ENCODE measurements at regions not wholly inside any gene's neighbourhood (a gene's known extent, or its start where the extent isn't known, plus 50 kb on each side); places are given as distances from the start of the nearest gene placed in this dataset.

DNA sequence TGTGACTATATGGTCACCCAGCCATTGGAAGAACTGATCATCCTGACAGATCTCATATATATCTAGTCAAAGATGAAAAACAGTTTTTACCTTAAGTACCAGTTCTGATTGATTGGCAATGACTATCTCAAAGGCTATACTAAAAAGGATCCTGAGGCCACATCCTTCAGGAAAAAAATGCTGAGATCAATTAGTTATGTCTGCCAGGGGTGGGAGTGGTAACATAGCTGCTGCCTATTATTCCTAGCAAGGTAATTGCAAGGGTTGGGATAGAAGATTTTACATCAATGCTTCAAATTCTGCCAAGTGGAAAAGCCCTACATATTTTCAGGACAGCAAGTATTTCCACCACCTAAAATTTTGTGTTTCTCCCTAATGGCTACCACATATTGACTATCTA, 114.7 kb downstream of the C1D start:
- Histone ChIP-seq H3K4me3 (no peak overlapping the region), H3K27ac (no peak overlapping the region), H3K36me3 (ENCODE audit: insufficient read depth, low read length) (no peaks in the 10 kb centered on the region), H3K9me3 (ENCODE audit: low read depth, low read length) (no peaks in the 10 kb centered on the region; the same call in 1 of the 2 replicates), H3K9ac (ENCODE audit: insufficient read length) (no peak overlapping the region)
- no peak for DNase-seq (ENCODE audit: low read depth, low spot score)
- no peak for TF ChIP-seq FOXP2 (optimal IDR thresholded peaks at IDR 0.05; ENCODE audit: control extremely low read depth, extremely low read length, insufficient read depth)
- TF ChIP-seq EZH2 (IDR thresholded peaks at IDR 0.05) = no peak
- TF ChIP-seq POLR2AphosphoS5 (IDR thresholded peaks at IDR 0.05; ENCODE audit: borderline replicate concordance, low read depth, low read length) = no peak

DNA sequence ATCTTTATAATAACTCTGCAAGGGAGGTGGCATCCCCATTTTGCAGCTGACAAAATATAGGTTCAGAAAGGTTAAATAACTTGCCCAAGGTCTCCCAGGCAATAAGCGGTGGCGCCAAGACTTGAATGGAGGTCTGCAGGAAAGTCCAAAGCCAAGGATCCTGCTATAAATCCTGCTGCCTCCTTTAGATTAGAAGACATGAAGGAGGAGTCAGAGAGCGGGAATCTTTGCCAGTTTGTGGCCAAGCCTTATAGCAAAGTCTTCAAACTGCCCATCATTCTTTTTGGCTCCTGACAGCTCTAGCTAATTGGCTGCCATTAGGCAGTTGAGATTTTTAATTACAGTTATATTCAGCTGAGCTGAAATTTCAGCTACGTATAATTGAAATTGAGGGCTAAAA, 114.3 kb downstream of the C1D start:
- no peak overlapping the region for H3K9ac ChIP-seq (ENCODE audit: insufficient read length)
- no peak for DNase-seq (ENCODE audit: low read depth, low spot score)
- no peaks in the 10 kb centered on the region for H3K36me3 ChIP-seq (ENCODE audit: insufficient read depth, low read length)
- TF ChIP-seq EZH2 (IDR thresholded peaks at IDR 0.05) (no peak), POLR2AphosphoS5 (IDR thresholded peaks at IDR 0.05; ENCODE audit: borderline replicate concordance, low read depth, low read length) (no peak), FOXP2 (optimal IDR thresholded peaks at IDR 0.05; ENCODE audit: control extremely low read depth, extremely low read length, insufficient read depth) (no peak)
- H3K9me3 ChIP-seq (ENCODE audit: low read depth, low read length) = no peaks in the 10 kb centered on the region
- no peak overlapping the region for H3K27ac ChIP-seq
- no peak overlapping the region for H3K4me3 ChIP-seq

DNA sequence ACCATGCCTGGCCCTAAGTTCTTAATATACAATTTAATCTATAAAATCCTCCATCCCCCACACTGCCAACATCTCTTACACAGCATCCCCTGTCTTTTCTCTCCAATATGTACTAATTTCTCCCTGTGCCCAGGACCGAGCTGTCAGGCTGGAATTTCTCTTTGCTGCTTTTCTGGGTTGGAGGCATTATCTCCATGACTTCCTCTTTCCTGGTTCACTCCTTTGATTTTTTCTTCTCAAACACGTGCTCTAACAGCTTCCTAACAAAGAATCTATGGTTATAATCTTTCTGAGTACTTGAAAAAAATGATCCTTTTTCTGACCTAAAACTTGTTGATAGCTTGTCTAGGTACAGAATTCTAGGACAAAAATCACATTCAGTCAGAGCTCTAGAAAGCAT, 112.8 kb downstream of the C1D start:
- H3K9ac ChIP-seq (ENCODE audit: insufficient read length) = no peak overlapping the region
- DNase-seq (ENCODE audit: low read depth, low spot score) = no peak
- H3K9me3 ChIP-seq (ENCODE audit: low read depth, low read length) = no peaks in the 10 kb centered on the region
- H3K4me3 ChIP-seq = no peak overlapping the region
- H3K27ac ChIP-seq = no peak overlapping the region
- TF ChIP-seq FOXP2 (optimal IDR thresholded peaks at IDR 0.05; ENCODE audit: control extremely low read depth, extremely low read length, insufficient read depth) (no peak), EZH2 (IDR thresholded peaks at IDR 0.05) (no peak), POLR2AphosphoS5 (IDR thresholded peaks at IDR 0.05; ENCODE audit: borderline replicate concordance, low read depth, low read length) (no peak)
- no peaks in the 10 kb centered on the region for H3K36me3 ChIP-seq (ENCODE audit: insufficient read depth, low read length)

DNA sequence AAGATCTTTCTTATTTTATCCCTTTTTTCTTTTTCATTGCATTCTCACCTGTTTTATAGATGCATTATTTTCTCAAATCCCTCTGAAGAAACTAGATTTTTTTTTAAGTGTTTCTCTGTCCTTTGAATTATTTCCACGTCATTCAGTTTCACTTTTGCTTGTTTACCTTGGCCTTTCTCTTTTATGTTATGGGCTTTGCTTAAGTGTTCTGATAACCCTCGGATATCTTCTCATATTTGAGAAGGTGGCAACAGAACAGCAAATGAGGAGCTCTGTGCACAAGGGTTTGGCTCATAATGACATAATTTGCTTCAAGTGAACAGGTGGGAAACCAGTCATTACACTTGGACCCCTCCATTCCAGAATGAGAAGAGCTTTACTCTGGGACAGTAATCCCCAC, 111.9 kb downstream of the C1D start:
- Histone ChIP-seq H3K9ac (ENCODE audit: insufficient read length) (no peak overlapping the region), H3K27ac (no peak overlapping the region), H3K4me3 (no peak overlapping the region), H3K36me3 (ENCODE audit: insufficient read depth, low read length) (no peaks in the 10 kb centered on the region), H3K9me3 (ENCODE audit: low read depth, low read length) (no peaks in the 10 kb centered on the region)
- no peak for DNase-seq (ENCODE audit: low read depth, low spot score)
- TF ChIP-seq EZH2 (IDR thresholded peaks at IDR 0.05) = no peak
- no peak for TF ChIP-seq POLR2AphosphoS5 (IDR thresholded peaks at IDR 0.05; ENCODE audit: borderline replicate concordance, low read depth, low read length)
- no peak for TF ChIP-seq FOXP2 (optimal IDR thresholded peaks at IDR 0.05; ENCODE audit: control extremely low read depth, extremely low read length, insufficient read depth)

DNA sequence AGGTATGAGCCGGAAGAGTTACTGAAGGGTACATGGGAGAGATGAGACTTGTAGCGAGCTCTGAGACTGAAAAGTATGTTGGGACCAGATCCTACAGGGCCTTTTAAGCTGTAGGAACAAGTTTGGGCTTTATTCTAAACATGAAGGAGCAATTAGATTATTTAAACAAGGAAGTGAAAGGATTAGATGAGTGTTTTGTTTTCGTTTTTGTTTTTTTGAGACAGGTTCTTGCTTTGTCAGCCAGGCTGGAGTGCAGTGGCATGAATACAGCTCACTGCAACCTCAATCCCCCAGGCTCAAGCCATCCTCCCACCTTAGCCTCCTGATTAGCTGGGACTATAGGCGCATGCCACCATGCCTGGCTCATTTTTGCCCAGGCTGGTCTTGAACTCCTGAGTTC, 110.7 kb downstream of the C1D start:
- H3K4me3 ChIP-seq = no peak overlapping the region
- no peaks in the 10 kb centered on the region for H3K36me3 ChIP-seq (ENCODE audit: insufficient read depth, low read length)
- no peak overlapping the region for H3K27ac ChIP-seq
- H3K9me3 ChIP-seq (ENCODE audit: low read depth, low read length) = no peaks in the 10 kb centered on the region
- TF ChIP-seq EZH2 (IDR thresholded peaks at IDR 0.05) = no peak
- no peak for TF ChIP-seq POLR2AphosphoS5 (IDR thresholded peaks at IDR 0.05; ENCODE audit: borderline replicate concordance, low read depth, low read length)
- no peak for TF ChIP-seq FOXP2 (optimal IDR thresholded peaks at IDR 0.05; ENCODE audit: control extremely low read depth, extremely low read length, insufficient read depth)
- H3K9ac ChIP-seq (ENCODE audit: insufficient read length) = no peak overlapping the region
- no peak for DNase-seq (ENCODE audit: low read depth, low spot score)

DNA sequence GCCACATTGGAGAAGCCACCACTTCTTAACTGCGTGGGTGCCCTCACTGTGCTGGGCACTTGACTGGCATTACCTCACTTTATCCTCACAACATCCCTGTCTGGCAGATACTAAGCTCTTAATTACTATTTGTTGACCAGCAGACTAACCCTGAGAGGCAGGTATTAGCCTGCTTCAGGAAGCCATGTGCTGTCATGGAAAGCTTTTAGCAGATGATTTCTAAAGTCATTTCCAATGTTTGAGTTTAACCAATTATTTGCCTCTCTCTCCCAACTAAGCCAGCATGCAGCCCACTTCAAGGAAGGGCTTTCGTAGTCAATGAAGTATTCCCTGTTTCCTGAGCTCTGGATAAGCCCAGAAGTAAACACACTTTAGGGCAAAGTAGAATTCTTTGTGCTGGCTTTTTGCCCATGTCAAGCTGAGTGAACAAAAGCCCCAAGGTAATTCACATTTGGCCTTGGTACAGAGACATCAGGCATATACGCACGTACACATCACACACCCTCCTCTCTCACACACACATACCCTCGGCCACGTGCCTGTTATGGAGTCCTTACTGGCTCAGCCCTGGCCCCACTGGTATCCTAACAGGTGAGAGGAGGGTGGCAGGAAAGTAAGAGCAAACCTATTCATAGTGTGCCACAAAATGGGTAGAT, 108.6 kb downstream of the C1D start:
- Histone ChIP-seq H3K9ac (ENCODE audit: insufficient read length) (no peak overlapping the region), H3K36me3 (ENCODE audit: insufficient read depth, low read length) (no peaks in the 10 kb centered on the region), H3K27ac (no peak overlapping the region), H3K9me3 (ENCODE audit: low read depth, low read length) (no peaks in the 10 kb centered on the region), H3K4me3 (no peak overlapping the region)
- no peak for DNase-seq (ENCODE audit: low read depth, low spot score)
- TF ChIP-seq FOXP2 (optimal IDR thresholded peaks at IDR 0.05; ENCODE audit: control extremely low read depth, extremely low read length, insufficient read depth) = no peak
- no peak for TF ChIP-seq EZH2 (IDR thresholded peaks at IDR 0.05)
- no peak for TF ChIP-seq POLR2AphosphoS5 (IDR thresholded peaks at IDR 0.05; ENCODE audit: borderline replicate concordance, low read depth, low read length)

DNA sequence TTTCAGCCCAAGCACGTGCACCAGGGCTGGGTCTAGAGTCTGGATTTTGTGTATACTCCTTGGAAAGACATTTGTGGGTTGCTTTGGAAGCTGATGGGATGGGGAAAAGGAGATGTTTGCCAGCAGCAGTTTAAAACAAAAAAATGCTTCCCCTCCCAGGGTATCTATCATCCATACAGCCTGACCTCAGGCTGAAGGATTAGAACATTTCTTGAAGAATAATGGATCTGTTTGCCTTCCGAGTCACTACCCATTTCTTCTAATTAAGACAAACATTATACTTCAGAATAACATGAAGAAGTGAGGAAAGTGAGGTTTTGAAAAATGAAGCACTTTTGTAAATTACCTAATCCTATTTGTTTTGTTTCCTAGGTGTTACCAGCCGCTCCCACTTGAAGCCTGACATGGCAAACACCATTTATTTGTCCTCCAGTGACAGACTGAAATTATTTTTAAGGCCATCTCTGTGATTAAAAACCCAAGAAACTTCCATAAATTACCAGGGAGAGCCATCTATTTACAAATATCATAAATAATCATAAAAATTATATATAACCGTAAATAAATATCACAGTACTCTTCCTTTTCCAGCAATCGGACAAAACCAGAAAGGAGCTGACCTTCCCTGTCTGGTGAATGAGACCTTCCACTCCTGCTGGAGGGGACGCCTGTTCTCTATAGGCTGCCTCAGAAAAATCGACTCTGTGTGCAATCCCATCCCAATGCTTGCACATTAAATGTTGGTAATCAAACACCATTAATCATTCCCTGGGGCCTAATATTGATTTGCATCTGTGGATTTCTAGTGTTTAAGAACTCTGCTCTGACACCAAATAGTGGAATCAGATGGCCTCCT, 106.8 kb downstream of the C1D start:
- DNase-seq (ENCODE audit: low read depth, low spot score) = no peak
- TF ChIP-seq FOXP2 (optimal IDR thresholded peaks at IDR 0.05; ENCODE audit: control extremely low read depth, extremely low read length, insufficient read depth) (no peak), POLR2AphosphoS5 (IDR thresholded peaks at IDR 0.05; ENCODE audit: borderline replicate concordance, low read depth, low read length) (no peak), EZH2 (IDR thresholded peaks at IDR 0.05) (no peak)

DNA sequence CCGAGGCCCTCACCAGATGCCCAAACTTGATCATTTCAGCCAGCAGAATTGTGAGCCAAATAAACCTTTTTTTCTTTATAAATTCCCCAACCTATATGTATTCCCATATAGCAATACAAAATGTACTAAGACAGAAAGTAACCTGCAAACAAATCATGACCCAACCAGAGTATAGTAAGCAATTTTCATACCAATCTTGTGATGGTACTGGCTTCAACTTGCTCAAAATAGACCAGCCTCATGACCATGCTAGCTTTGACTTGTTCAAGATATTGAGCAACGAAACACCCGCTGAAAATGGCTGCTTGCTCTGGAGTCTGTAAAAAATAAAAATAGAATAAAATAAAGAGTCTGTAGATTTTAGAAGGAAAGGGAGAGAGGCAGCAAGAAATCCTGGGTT, 97.6 kb downstream of the C1D start:
- H3K4me3 ChIP-seq = no peak overlapping the region
- no peak for DNase-seq (ENCODE audit: low read depth, low spot score)
- no peak overlapping the region for H3K27ac ChIP-seq
- H3K36me3 ChIP-seq (ENCODE audit: insufficient read depth, low read length) = no peaks in the 10 kb centered on the region
- no peak for TF ChIP-seq EZH2 (IDR thresholded peaks at IDR 0.05)
- TF ChIP-seq FOXP2 (optimal IDR thresholded peaks at IDR 0.05; ENCODE audit: control extremely low read depth, extremely low read length, insufficient read depth) = no peak
- no peaks in the 10 kb centered on the region for H3K9me3 ChIP-seq (ENCODE audit: low read depth, low read length)
- H3K9ac ChIP-seq (ENCODE audit: insufficient read length) = no peak overlapping the region

More for the DNA sequence above, 106.8 kb downstream of the C1D start:
- no peak overlapping the region for H3K9ac ChIP-seq (ENCODE audit: insufficient read length)
- H3K4me3 ChIP-seq = no peak overlapping the region
- H3K9me3 ChIP-seq (ENCODE audit: low read depth, low read length) = no peaks in the 10 kb centered on the region
- H3K27ac ChIP-seq = no peak overlapping the region
- no peaks in the 10 kb centered on the region for H3K36me3 ChIP-seq (ENCODE audit: insufficient read depth, low read length)

Measured in SK-N-MC (cell line).